Breast epithelium (tissue), 4 donors: ENCODE measurements at regions not wholly inside any gene's neighbourhood (a gene's known extent, or its start where the extent isn't known, plus 50 kb on each side); places are given as distances from the start of the nearest gene placed in this dataset.

Source experiments
- DNase-seq, 2 donors: peaks; one replicate each; pipeline ENCODE4 v3.0.0-alpha.2; 2019; ENCODE audit warnings: low spot score in 2 of 2
- H3K27ac ChIP-seq, 2 donors: fragments of 200-600 bp; sonication (generic) in 1 of 2; one replicate each; pipeline ENCODE4 v1.5.1; 2016 to 2019; ENCODE audit warnings: mild to moderate bottlenecking in 1 of 2
- H3K27me3 ChIP-seq, 2 donors: fragments of 200-600 bp; sonication (generic) in 1 of 2; one replicate each; pipeline versions ENCODE4 v1.5.1 to v1.6.0; 2017 to 2019; ENCODE audit warnings: control low read depth in 1 of 2, mild to moderate bottlenecking in 1 of 2
- H3K36me3 ChIP-seq: fragments of 200-600 bp; one replicate; pipeline ENCODE4 v1.5.1; 2019
- H3K4me1 ChIP-seq, 2 donors: fragments of 200-600 bp; sonication (generic); one replicate each; pipeline ENCODE4 v1.5.1; 2016 to 2019; ENCODE audit warnings: control low read depth in 1 of 2
- H3K4me3 ChIP-seq, 3 donors: fragments of 200-600 bp; sonication (generic); 1 replicate in 2 of 3; 2 replicates in 1 of 3; pipeline ENCODE4 v1.5.1; 2016 to 2019; ENCODE audit warnings: mild to moderate bottlenecking in 3 of 3, moderate library complexity in 2 of 3
- H3K9me3 ChIP-seq, 2 donors: fragments of 200-600 bp; sonication (generic) in 1 of 2; one replicate each; pipeline ENCODE4 v1.5.1; 2016 to 2019; ENCODE audit warnings: control low read depth in 1 of 2
- CTCF ChIP-seq, 3 donors: fragments of 450-650 bp; IDR thresholded peaks; one replicate each; pipeline ENCODE4 v1.5.1; 2016 to 2017; ENCODE audit warnings: antibody characterized with exemption in 3 of 3, mild to moderate bottlenecking in 3 of 3, moderate library complexity in 3 of 3
- POLR2A ChIP-seq: fragments of 450-650 bp; IDR thresholded peaks from one replicate; pipeline ENCODE4 v1.6.1; 2016; ENCODE audit warnings: antibody characterized with exemption, mild to moderate bottlenecking, moderate library complexity
- POLR2AphosphoS5 ChIP-seq, 3 donors: sonication (generic); formaldehyde crosslinking; IDR thresholded peaks; one replicate each; pipeline ENCODE4 v1.6.1; 2017; ENCODE audit warnings: antibody characterized with exemption in 3 of 3
- intact Hi-C: fragments of 100-400 bp; cut with DNase I; formaldehyde crosslinking; loops from one replicate; pipeline ENCODE4 v1.15.1; 2023; ENCODE audit warnings: low total_unique reads

GRCh38 chr5:143964919-143965318 lies 153.0 kb downstream of the HMHB1 start:
- Histone ChIP-seq H3K4me3 (no peak overlapping the region), H3K27me3 (peaks cover 0 to 7% of the 10 kb centered on the region in 2 donors), H3K4me1 (no peaks in the 10 kb centered on the region), H3K36me3 (no peaks in the 10 kb centered on the region), H3K9me3 (no peaks in the 10 kb centered on the region), H3K27ac (no peak overlapping the region)
- intact Hi-C loops, result loop anchor here (5.0 kb wide), 1 partner anchor 803 kb away; no protein-coding TSS in a partner anchor
- TF ChIP-seq POLR2A (no peak), CTCF (IDR thresholded peaks at IDR 0.05) (no peak), POLR2AphosphoS5 (IDR thresholded peaks at IDR 0.05) (no peak)
- DNase-seq, result no peak

- Histone ChIP-seq H3K27me3 (peaks cover 0 to 7% of the 10 kb centered on the region in 2 donors), H3K4me3 (no peak overlapping the region), H3K36me3 (no peaks in the 10 kb centered on the region), H3K9me3 (no peaks in the 10 kb centered on the region), H3K4me1 (no peaks in the 10 kb centered on the region), H3K27ac (no peak overlapping the region)
- no peak for DNase-seq
- intact Hi-C loops, result loop anchor here (5.0 kb wide), 1 partner anchor 804 kb away; no protein-coding TSS in a partner anchor
- TF ChIP-seq POLR2AphosphoS5 (IDR thresholded peaks at IDR 0.05) (no peak), CTCF (IDR thresholded peaks at IDR 0.05) (no peak), POLR2A (no peak)
These were observed 154.3 kb downstream of the HMHB1 start for GRCh38 chr5:143966280-143966679.

GRCh38 chr5:143968071-143968878 lies 156.3 kb downstream of the HMHB1 start:
- H3K4me3 ChIP-seq, result no peak overlapping the region
- intact Hi-C loops, result loop anchor here (5.0 kb wide), 1 partner anchor 806 kb away; no protein-coding TSS in a partner anchor
- no peaks in the 10 kb centered on the region for H3K36me3 ChIP-seq
- DNase-seq, result no peak
- H3K27me3 ChIP-seq, result peaks cover 0 to 7% of the 10 kb centered on the region in 2 donors
- TF ChIP-seq POLR2AphosphoS5 (IDR thresholded peaks at IDR 0.05) (no peak), CTCF (IDR thresholded peaks at IDR 0.05) (no peak), POLR2A (no peak)
- H3K27ac ChIP-seq, result no peak overlapping the region
- H3K4me1 ChIP-seq, result no peaks in the 10 kb centered on the region
- H3K9me3 ChIP-seq, result no peaks in the 10 kb centered on the region

GRCh38 chr5:143970159-143970558 lies 158.2 kb downstream of the HMHB1 start:
- no peak for DNase-seq
- peaks cover 0 to 7% of the 10 kb centered on the region in 2 donors for H3K27me3 ChIP-seq
- H3K9me3 ChIP-seq, result no peaks in the 10 kb centered on the region
- no peak overlapping the region for H3K4me3 ChIP-seq
- no peaks in the 10 kb centered on the region for H3K4me1 ChIP-seq
- intact Hi-C loops, result no loop called here
- no peak for TF ChIP-seq CTCF (IDR thresholded peaks at IDR 0.05)
- TF ChIP-seq POLR2AphosphoS5 (IDR thresholded peaks at IDR 0.05), result no peak
- no peak for TF ChIP-seq POLR2A
- H3K27ac ChIP-seq, result no peak overlapping the region
- no peaks in the 10 kb centered on the region for H3K36me3 ChIP-seq

- Histone ChIP-seq H3K4me3 (no peak overlapping the region), H3K27ac (no peak overlapping the region), H3K9me3 (no peaks in the 10 kb centered on the region), H3K27me3 (peaks cover 0 to 7% of the 10 kb centered on the region in 2 donors), H3K4me1 (no peaks in the 10 kb centered on the region), H3K36me3 (no peaks in the 10 kb centered on the region)
- DNase-seq, result no peak
- no peak for TF ChIP-seq CTCF (IDR thresholded peaks at IDR 0.05)
- TF ChIP-seq POLR2AphosphoS5 (IDR thresholded peaks at IDR 0.05), result no peak
- TF ChIP-seq POLR2A, result no peak
- intact Hi-C loops, result no loop called here
These were observed 160.1 kb downstream of the HMHB1 start for GRCh38 chr5:143972068-143972467.
